D721Med (cell line): ENCODE measurements at regions not wholly inside any gene's neighbourhood (a gene's known extent, or its start where the extent isn't known, plus 50 kb on each side); places are given as distances from the start of the nearest gene placed in this dataset.
"Not testable (repeated sequence)": the region's sequence is repeated elsewhere in the genome, so short reads cannot be mapped to it uniquely, and the experiment has no call there.

Source experiments
- DNase-seq: peaks from one replicate; pipeline ENCODE4 v3.0.0; 2011; ENCODE audit warnings: low spot score; ENCODE audit not compliant: insufficient read length
- FAIRE-seq: peaks from 2 replicates; lab custom pipeline; 2011; peaks lifted over from hg19 to GRCh38; lab: Jason Lieb, UNC
- TF ChIP-seq, protein P1 (sequence below): IDR thresholded peaks from 2 replicates; pipeline ENCODE4 v1.5.1; 2012; ENCODE audit warnings: mild to moderate bottlenecking, control low read depth; ENCODE audit not compliant: insufficient read depth; ENCODE audit errors: missing control alignments

DNA sequence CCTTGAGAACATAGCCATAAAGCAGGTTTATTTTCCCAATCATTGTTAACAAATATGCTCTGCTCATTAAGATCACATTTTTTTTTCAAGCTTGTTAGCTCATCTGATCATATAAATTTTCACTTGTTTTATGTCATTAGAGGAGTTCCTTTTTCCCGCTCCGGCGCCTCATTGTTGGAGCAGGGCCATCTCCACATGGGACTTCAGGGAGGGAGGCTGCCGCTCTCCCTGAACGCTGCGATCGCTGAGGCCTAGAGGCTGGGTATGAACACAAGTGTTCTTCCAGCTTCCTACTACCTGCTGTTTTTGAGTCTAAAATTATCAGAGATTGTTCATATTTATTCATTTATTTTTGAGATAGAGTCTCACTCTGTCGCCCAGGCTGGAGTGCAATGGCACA is 246.9 kb downstream of the MPDZ start:
- TF ChIP-seq, protein P1, sequence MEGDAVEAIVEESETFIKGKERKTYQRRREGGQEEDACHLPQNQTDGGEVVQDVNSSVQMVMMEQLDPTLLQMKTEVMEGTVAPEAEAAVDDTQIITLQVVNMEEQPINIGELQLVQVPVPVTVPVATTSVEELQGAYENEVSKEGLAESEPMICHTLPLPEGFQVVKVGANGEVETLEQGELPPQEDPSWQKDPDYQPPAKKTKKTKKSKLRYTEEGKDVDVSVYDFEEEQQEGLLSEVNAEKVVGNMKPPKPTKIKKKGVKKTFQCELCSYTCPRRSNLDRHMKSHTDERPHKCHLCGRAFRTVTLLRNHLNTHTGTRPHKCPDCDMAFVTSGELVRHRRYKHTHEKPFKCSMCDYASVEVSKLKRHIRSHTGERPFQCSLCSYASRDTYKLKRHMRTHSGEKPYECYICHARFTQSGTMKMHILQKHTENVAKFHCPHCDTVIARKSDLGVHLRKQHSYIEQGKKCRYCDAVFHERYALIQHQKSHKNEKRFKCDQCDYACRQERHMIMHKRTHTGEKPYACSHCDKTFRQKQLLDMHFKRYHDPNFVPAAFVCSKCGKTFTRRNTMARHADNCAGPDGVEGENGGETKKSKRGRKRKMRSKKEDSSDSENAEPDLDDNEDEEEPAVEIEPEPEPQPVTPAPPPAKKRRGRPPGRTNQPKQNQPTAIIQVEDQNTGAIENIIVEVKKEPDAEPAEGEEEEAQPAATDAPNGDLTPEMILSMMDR = no peak
- DNase-seq (no peak), FAIRE-seq (no peak)

DNA sequence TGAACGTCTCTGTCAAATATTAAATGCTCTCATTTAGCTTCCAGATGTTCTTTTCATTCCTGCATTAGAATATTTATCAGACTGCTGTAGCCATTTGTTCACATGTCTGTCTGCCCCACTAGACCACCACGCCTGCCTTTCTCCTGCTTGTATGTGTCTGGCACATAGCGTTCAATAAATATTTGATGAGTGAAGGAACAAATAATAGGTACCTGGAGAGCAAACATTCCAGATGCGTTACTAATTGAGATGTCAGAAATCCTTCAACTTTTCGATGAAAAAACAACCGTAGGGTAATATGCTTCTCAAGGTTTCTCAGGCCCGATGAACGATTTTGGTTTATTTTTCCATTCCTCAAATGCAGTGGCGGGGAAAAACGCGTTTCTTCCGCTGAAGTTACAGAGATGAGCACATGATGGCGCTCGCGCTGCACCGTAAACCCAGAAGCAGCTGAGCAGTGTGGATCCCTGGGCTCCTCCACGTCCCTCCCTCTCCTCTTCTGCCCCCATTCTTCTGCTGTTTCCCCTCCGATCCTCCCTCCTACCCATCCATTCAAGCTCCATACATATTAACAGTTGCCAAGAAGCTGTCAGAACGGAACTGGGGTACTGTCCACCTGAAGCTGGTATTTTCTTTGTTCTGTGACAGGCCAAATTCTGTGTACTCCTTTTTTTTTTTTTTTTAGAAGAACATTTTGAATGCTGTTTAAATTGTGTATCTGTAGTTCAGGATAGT is 245.4 kb downstream of the MPDZ start:
- TF ChIP-seq, protein P1 = peak; percentile 90
- peak; percentile 41 for DNase-seq
- peak; percentile 85 for FAIRE-seq

DNA sequence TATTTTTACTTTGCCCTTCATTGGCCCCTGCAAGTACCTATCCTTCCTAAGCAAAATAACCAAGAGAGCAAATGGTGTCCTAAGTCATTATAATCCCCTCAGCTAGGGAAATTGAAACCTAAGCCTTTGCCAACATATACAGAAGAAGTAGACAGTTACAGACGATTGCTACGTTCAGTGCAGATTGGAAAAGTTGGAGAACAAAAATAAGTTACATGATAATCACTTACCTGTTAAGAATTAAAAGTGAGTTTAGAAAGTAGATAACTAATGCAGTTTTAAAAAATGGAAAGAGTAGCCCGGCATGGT is 244.8 kb downstream of the MPDZ start:
- no peak for DNase-seq
- FAIRE-seq = no peak
- TF ChIP-seq, protein P1 = no peak

DNA sequence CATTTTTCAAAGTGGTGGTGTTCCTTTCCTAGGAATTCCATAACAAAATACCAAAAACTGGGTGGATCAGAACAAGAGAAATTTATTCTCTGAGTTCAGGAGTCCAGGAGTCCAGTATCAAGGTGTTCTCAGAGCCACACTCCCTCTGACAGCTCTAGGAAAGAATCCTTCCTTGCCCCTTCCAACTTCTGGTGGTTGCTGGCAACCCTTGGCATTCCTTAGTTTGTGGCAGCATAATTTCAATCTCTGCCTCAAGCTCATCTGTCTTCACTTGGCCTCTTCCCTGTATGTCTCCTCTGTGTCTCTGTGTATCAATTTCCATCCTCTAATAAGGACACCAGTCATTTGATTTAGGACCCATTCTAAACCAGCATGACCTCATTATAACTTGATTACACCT is 243.7 kb downstream of the MPDZ start:
- TF ChIP-seq, protein P1 = no peak
- DNase-seq (no peak), FAIRE-seq (no peak)

DNA sequence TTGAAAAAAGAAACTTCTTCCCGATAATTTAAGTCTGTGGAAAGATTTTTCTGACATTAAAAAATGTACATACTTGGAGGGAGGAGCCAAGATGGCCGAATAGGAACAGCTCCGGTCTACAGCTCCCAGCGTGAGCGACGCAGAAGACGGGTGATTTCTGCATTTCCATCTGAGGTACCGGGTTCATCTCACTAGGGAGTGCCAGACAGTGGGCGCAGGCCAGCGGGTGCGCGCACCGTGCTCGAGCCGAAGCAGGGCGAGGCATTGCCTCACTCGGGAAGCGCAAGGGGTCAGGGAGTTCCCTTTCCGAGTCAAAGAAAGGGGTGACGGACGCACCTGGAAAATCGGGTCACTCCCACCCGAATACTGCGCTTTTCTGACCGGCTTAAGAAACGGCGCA is 241.7 kb downstream of the MPDZ start:
- FAIRE-seq, DNase-seq: not testable (repeated sequence)

DNA sequence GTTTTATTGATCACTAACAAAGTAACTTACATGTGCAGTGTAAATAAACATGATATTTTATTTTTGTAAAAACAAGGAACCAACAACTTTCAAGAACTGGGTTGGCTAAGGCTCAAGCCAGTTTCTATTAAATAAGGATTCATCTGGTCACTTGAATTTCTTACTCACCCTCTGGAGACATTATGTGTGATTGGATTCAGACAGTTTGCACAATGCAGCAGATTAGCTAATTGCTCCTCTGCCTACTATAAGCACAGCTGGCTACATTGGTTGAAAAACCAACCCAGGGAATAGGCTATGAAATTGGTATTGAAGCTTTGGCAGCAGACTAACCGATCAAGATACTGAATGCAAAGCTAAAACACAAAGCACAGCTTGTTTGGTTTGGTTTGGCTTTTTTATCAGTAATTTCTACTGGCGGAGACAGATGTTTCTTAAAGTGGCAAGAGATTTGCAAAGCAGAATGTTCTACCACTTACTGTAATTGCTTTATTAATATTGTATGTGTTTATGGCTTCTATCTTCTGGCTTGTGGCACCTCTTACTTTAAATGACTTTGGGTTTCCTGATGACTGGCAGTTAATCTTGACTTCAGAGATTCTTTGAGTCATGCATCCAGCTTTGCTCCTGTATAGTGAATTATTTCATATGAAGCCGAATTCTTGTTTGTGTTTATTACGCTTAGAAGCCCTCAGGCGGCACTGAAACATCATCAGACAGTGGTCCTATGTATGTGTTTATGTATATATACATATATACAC is 231.5 kb downstream of the MPDZ start:
- TF ChIP-seq, protein P1 = no peak
- DNase-seq (no peak), FAIRE-seq (no peak)

DNA sequence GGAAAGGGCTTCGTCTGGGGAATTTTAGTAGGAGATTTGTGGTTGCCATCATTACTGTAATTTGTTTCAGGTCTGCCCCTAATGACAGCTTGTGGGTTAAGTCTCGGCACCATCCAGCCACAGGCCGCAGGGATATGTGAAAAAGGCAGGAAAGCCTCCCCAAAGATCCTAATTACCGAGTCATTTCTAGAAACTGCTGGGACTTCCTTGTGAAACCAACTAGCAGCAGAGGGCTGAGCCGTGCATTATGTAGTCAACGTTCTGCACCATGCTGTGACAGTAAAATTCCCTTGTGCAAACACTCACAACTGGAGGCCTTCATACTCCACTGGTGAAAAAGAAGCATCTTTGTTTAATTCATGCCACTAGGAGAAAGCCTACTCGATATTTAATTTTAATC is 230.3 kb downstream of the MPDZ start:
- TF ChIP-seq, protein P1 = no peak
- DNase-seq = no peak
- FAIRE-seq = no peak
